ENCODE measurements at regions not wholly inside any gene's neighbourhood (a gene's known extent, or its start where the extent isn't known, plus 50 kb on each side); places are given as distances from the start of the nearest gene placed in this dataset.
"Not testable (repeated sequence)": the region's sequence is repeated elsewhere in the genome, so short reads cannot be mapped to it uniquely, and the experiment has no call there.

DNA sequence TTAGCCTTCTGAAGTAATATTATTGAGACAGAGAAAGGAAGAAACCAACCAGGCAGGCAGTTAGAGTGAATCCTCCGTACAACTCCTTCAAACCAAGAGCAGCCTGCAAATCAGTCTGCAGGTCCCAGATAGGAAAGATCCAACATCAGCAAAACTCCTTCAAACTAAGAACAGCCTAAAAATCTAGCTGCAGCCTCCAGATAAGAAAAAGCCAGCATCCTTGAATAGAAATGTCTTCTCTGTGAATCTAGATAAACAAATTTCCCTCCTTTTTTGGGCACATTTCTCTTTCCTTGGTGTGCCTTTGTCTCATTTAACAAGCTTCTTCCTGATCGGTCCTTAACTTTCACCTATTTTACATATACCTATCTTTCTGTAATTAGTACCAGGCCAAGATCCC is 1004.6 kb upstream of the TMEFF2 start:
- DNase-seq = no peak

DNA sequence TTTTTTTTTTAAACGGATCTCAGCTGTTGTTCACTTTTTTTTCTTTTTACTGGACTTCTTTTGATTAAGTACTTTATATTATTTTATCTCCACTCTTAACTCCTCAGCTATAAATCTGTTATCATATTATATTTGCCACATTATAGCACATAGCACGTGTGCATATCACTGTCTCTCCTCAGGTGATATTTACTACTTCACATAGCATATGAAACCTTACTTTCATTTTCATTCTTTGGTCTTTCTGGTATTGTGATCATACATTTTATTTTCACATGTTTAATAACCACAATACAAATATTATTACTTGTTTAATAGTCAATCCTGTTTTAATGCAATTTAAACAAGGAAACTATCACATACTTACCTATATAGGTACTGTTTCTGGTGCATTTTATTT is 993.1 kb upstream of the TMEFF2 start:
- no peak for DNase-seq

DNA sequence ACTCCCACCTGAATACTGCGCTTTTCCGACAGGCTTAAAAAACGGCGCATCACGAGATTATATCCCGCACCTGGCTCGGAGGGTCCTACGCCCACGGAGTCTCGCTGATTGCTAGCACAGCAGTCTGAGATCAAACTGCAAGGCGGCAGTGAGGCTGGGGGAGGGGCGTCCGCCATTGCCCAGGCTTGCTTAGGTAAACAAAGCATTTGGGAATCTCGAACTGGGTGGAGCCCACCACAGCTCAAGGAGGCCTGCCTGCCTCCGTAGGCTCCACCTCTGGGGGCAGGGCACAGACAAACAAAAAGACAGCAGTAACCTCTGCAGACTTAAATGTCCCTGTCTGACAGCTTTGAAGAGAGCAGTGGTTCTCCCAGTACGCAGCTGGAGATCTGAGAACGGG is 976.2 kb upstream of the TMEFF2 start:
- not testable (repeated sequence) for DNase-seq

DNA sequence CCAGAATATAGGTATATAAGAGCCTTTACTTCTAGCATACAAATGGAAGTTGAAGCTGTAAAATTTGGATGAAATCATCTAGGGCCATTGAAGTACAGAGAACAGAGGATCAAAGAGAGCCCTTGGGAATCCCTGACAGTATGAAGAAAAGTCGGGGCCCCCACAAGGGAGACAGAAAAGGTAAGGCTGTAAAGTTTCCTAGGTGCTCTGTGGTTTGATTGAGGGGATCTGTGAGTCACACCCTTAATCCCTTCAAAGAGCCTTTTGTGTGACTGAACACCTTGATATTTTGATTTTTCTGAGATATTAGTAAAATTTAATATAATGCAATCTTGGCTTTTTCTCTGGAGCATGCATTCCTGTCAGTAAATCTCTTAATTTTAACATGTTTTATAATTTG is 961.7 kb upstream of the TMEFF2 start:
- no peak for DNase-seq

DNA sequence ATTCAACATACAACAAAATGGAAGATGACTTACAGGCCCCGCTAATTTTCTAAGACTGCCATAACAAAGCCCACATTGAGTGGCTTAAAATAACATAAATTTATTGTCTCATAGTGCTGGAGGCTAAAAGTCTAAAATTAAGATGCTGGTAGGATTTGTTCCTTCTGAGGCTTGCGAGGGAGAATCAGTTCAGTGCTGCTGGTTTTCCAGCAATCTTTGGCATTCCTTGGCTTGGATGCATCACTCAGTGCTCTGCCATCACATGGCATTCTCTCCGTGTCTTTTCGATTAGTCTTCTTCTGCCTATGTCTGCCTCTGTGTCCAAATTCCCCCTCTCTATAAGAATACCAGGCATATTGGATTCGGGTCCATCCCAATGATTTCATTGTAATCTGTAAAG is 959.3 kb upstream of the TMEFF2 start:
- DNase-seq = no peak

DNA sequence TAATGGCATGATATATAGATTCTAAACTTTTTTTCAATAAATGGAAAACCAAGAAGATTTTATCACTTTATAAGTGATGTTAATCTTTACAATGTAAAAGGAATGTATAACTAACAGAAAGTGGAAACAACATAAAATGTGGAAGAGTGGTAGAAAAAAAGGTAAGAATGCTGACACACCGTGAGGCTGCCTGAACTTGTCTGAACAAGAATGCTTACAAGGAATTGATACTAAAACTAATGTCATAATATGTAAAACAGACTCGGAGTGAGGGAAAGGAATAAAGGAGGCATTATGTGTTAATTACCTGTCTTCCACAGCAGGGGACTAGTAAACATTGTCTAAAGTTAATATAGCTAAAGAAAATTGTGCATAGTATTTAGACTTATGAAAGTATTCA is 958.8 kb upstream of the TMEFF2 start:
- DNase-seq = no peak

DNA sequence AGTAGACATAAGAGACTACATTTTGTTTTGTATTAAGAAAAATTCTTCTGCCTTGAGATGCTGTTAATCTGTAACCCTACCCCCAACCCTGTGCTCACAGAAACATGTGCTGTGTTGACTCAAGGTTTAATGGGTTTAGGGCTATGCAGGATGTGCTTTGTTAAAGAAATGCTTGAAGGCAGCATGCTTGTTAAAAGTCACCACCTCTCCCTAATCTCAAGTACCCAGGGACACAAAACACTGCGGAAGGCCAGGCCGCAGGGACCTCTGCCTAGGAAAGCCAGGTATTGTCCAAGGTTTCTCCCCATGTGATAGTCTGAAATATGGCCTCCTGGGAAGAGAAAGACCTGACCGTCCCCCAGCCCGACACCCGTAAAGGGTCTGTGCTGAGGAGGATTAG is 947.7 kb upstream of the TMEFF2 start:
- DNase-seq = not testable (repeated sequence)

DNA sequence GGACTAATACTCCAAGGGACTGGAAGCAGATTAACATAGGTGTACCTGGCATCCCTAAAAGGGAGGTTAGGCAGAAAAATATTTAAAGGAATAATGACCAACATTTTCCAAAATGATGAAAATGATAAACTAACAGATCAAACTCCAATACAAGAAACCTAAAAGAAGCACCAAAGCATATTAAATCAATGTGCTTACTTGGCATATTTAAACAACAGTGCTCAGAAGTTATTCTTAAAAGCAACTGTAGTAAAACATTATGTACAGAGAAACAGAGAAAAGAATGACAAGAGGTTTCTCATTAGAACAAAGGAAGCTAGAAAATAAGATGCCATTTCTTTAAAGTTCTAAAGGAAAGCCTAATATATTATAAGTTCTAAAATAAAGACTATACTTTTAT is 947.3 kb upstream of the TMEFF2 start:
- DNase-seq = no peak

DNA sequence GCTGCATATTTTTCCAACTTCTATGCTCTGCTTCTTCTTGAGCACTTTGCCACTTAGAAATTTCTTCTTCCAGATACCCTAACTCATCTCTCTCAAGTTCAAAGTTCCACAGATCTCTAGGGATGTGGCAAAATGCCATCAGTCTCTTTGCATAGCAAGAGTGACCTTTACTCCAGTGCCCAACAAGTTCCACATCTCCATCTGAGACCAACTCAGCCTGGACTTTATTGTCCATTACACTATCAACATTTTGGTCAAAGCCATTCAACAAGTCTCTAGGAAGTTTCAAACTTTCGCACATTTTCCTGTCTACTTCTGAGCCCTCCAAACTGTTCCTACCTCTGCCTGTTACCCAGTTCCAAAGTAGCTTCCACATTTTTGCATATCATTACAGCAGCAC is 946.2 kb upstream of the TMEFF2 start:
- DNase-seq = not testable (repeated sequence)

DNA sequence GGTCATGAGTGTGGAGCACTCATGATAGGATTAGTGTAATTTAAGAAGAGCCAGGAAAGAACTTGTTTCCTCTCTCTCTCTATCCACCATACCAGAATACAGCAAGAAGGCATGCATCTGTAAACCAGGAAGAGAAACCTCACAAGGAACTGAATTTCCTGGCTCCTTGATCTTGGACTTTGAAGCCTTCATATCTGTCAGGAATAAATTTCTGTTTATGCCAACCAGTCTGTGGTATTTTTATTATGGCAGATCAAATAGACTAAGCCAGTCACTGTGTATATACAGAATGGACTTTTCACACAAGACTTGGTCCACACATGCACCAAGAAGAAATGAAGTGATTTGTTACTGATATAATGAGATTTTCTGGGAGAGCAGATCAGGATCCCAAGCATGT is 930.1 kb upstream of the TMEFF2 start:
- no peak for DNase-seq

DNA sequence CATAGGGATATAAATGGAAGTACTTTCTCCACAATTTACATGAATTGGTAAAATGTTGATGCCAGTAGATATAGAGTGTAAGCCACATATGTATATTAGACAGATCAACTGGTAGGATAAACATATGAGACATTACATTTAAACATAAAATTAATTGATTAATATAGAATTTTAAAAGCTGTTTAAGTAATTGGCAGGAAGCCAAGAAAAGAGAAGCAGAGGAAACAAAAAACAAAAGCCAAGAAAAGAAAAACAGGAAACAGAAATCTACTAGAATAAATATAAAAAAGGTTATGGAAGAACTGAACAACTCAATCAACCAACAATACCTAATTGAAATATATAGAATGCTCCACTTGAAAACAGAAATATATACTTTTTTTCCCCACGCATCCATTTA is 920.1 kb upstream of the TMEFF2 start:
- no peak for DNase-seq

DNA sequence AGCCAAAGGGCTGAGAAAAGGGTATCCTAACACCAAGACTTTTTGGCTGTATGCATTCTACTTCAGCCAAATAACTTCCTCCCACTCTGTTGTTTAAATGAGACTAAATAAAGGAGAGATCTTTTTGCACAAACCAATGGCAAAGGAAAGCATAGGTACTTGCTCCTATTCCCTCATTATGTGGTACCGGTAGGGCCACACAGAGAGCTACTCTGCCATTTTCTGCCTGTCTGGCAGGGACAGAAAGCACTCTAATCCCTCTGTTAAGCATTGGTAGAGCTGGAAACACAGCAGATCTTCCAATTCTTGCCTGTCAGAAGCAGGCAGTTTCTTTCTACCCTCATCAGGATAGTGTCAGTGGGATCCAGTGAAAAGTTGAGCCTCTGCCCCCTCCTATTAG is 918.3 kb upstream of the TMEFF2 start:
- DNase-seq = no peak

DNA sequence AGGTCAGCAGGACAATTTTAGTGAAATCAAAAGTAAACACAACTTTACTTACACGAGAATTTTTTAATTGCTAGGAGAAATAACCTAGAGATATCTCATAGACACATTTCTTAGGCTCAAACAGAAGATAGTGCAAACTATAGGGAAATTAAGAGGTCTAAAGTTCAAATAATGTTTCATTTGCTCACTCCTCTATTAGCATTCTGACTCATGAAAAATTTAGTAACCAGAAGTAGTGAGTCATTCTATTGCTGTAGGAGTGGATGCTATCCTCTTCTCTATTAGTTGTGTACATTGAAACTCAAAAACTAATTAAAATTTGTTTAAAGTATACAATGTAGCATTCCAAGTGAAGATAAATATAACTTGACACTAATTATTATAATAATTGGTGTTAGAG is 908.3 kb upstream of the TMEFF2 start:
- no peak for DNase-seq

DNA sequence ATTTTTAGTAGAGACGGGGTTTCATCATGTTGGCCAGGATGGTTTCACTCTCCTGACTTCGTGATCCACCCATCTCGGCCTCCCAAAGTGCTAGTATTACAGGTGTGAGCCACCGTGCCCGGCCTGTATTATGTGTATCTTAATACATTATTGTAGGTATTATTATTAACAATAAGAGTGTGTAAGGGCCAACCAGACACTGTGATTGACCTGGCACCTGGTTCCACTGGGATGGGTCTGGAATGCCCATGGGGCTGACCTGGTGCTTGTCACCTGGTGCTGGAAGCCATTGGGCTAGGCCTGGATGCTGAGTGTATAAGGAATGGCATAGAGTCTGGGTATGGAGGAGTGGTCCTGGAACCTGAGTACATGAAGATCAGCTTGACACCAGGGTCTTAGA is 906.9 kb upstream of the TMEFF2 start:
- DNase-seq = no peak

DNA sequence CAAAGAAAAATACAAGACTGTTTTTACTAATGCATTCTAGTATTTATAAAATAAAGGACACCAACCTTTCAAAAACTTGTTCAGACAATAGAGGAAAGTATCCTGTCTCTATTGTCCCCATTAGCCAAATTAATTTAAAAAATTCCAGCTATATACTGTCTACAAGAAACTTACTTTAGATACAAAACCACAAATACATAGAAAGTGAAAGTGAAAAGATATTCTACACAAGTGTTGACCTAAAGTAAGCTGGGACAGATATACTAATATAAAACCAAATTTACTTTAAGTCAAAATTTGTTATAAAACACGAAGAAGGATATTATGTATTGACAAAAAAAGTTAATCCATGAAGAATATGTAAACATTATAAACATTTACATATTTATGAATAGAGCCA is 893.3 kb upstream of the TMEFF2 start:
- DNase-seq = no peak

DNA sequence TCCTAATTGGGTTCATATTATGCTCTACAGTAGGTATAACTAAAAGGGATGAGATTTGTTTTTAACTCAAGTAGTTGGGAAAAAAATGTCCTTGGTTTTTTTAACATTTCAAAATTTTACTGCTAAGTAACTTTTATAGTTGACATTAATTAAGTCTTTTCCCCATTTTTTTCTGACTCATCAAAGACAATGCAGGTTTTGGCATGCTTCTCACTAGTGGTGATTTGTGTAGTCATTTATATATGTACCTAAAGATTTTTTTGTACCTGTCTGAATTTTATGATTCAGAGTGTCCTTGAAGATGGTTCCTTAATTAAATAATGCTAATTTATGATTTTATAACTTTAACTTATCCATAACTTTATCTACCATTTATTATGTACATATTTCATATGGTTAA is 882.3 kb upstream of the TMEFF2 start:
- no peak for DNase-seq

DNA sequence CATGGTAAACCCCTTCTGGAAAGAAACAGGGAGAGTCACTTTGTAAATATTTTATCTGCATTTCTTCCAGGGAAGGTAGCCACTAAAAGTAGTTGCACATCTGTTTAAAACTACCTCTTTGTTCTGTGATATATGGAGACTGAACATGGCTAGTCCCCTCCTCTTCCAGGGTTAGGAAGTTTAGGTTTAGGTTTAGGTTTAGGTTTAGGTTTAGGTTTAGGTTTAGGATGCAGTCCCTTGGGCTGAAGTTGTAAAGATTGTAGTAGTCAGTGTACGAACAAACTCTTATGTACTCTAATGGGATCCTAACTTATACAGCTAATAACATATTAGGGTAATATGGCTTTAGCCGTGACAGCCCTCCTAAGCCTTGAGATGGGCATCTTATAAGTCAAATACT is 880.2 kb upstream of the TMEFF2 start:
- DNase-seq = no peak

DNA sequence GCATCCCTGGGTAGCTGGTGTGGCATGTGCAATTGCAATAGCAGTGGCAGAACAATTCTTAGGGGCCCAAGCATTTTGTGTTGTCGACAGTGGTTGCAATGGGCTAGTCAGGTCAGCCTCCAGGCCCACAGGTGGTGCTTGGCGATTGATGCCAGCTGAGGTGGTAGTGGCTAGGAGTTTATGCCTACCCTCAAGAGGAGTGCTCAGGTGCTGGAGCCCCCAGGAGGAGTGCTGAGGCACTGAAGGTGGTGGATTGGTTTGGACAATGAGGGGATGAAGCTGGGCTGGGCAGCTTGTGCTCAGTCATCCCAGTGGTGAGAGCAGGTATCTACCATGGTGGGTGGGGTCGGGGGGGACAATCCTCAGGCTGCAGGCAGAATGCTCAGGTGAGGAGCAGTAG is 877.9 kb upstream of the TMEFF2 start:
- no peak for DNase-seq

DNA sequence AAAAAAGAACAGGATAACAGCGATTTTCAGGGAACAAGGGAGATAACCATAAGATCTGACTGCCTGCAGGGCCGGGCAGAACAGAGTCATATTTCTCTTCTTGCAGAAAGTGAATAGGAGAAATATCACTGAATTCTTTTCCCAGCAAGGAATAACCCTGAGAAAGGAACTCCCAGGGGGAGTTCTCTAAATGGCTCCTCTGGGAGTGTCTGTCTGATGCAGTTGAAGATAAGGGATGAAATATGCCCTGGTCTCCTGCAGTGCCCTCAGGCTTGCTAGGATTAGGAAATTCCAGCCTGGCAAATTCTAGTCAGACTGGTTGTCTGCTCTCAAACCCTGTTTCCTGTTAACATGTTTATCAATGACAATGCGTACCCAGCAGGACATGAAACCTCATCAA is 830.8 kb upstream of the TMEFF2 start:
- DNase-seq = not testable (repeated sequence)

DNA sequence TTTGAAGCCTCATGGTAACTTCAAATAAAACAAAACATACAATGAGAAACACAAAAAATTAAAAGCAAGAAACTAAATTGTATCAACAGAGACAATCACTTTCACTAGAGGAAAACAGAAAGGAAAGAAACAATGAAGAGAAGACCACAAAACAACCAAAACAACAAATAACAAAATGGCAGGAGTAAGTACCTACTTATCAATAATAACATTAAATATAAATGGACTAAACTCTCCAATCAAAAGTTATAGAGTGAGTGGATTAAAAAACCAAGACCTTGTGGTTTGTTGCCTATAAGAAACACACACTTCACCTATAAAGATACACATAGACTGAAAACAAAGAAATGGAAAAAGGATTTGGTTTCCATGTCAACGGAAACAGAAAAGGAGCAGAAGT is 830.1 kb upstream of the TMEFF2 start:
- DNase-seq = no peak

DNA sequence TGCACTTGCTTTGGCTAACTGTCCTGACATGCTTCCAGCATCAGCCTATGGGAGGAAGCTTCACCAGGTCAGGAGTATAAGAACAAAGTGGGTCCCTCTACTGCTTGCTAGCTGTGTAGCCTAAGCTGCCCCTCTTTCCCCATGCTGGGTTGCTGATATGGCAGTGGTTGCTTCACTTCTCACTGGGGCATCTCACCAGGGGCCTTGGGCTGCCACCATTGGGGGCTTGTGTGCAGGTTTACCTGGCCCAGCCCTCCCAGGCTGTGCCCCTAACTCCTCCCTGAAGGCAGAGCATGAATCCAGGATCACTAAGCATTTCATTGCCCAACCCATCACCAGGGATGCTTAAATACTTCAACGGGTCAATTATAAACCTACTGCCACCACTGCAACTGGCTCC is 817.1 kb upstream of the TMEFF2 start:
- DNase-seq = no peak

DNA sequence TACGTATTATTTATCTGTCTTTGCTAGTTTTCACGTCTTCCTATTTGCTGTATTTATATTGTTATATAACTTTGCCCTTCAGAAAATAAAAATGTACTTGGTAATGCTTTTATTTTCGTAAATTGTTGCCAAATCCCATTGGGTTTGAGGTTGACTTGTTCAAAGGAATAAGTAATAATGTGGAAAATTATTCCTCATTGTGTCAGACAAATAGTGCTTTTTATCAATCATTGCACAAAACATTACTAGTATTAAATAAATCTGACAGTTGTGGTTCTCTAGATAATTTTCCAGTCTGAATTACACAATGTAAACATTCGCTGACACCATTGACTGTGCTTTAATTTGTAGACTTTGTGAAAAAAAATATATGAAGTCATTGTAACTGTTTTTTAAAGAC is 798.3 kb upstream of the TMEFF2 start:
- no peak for DNase-seq

DNA sequence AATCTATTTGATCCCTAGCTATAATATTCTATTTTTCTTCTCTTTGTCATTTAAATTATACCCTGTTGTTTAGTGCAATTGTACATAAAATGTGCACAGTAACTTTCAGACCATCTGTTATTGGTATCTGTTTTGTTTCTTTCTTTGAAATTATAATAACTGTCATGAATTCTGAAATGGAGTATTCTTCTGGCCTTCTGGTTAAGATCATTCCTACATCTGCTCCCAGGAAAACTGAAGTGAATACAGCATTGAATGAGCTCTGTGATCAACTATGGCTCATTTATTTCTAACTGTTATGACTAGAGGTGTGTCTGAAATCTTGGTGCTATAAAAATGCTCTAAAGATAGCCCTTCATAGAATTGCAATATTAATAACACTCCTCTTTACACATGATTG is 788.4 kb upstream of the TMEFF2 start:
- no peak for DNase-seq

DNA sequence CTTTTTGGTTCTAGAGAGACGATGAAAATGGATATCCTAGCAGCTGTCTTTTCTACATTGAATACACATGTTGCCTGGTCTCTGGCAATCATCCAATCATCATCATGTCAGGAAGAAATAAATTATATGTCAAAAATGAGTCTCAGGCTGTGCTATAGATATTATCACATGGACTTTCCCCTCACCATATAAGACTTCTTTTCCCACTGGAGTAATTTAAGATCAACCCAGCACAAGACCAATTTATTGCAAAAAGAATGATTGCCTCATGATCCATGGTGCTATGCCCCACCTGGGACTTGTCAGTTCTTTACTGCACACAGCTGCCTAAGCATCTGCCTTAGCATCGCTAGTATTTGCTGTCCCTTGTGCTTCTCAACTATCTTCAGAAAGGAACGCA is 783.7 kb upstream of the TMEFF2 start:
- DNase-seq = no peak

DNA sequence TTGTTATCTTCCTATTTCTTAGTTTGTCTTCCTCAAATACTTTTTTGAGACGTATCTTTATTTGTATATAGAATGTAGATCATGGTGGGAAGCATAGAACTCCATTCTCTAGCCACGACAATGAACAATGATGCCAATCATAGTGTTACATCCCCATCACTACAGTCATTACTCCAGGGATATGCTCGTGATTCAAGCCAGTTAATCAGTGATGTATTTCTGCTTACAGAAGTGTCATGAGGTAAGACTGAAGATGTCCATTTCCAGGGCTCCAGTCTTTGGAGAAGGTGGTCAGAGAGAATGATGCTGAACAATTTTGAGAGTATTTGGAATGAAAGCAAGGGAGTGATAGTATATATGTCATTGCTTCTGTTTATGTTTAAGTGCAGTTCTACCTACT is 777.2 kb upstream of the TMEFF2 start:
- no peak for DNase-seq

DNA sequence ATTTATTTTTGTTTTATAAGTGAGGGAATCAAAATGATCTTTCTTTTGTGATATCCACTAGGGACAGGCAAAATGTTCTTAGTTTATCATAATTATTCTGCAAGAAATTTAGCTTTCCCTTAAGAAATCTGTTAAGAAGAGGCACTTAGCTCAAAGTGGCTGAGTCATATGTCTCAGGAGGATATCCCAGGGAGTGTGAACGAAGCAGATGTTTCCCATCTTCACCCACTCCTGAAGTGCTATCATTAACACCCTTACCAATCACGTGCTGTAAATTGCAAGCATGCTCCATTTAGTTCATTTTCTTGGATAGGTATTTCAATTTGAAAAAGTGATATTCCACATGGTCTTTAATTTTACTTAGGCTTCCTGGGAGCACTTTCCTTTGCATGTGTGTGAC is 774.3 kb upstream of the TMEFF2 start:
- no peak for DNase-seq

DNA sequence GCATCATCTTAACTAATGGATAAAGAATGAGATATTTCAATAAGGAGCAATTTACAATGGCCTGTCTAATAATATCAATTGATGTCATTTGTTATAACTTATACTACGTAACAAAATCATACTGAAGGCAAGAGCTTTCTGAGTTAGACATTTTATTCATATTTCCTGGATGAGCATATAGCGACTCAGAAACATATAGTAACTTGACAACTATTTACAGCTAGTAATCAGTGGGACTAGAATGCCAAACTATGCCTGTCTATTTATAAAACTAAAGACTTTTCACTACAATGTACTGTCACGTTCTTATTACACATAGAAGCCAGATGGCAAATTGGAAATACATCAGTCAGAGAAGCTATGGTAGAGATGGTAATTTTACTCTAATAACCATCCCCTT is 766.2 kb upstream of the TMEFF2 start:
- DNase-seq = no peak

All from NCI-H2029 treated with DMSO at 0.1 percent for 48 hours (cell line).